ENCODE measurements at regions not wholly inside any gene's neighbourhood (a gene's known extent, or its start where the extent isn't known, plus 50 kb on each side); places are given as distances from the start of the nearest gene placed in this dataset.
"Not testable (repeated sequence)": the region's sequence is repeated elsewhere in the genome, so short reads cannot be mapped to it uniquely, and the experiment has no call there.

DNA sequence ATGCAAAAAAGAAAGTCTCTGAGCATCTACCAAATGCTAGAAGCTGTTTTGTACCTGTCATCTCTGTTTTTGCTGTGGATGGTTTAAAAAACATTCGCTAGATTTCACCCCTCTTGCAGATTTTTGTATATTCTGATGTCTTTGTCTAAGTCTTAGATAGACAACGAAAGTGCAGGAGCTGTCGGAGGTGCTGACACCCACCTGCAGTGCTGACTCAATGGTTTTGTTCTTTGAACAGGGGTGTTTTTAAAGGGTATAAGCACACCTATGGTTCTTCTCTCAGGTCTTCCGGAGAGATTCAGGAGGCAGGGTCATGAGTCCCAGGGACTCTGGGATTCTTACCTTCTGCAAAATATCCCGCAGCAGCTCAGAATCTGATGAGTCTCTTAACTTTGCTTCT lies 231.7 kb upstream of the FRG2C start:
- TF ChIP-seq, protein P1, sequence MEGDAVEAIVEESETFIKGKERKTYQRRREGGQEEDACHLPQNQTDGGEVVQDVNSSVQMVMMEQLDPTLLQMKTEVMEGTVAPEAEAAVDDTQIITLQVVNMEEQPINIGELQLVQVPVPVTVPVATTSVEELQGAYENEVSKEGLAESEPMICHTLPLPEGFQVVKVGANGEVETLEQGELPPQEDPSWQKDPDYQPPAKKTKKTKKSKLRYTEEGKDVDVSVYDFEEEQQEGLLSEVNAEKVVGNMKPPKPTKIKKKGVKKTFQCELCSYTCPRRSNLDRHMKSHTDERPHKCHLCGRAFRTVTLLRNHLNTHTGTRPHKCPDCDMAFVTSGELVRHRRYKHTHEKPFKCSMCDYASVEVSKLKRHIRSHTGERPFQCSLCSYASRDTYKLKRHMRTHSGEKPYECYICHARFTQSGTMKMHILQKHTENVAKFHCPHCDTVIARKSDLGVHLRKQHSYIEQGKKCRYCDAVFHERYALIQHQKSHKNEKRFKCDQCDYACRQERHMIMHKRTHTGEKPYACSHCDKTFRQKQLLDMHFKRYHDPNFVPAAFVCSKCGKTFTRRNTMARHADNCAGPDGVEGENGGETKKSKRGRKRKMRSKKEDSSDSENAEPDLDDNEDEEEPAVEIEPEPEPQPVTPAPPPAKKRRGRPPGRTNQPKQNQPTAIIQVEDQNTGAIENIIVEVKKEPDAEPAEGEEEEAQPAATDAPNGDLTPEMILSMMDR (IDR thresholded peaks at IDR 0.05 in 2 of 3, conservative IDR thresholded peaks at IDR 0.05 in 1 of 3; ENCODE audit: control insufficient read depth in 2 of 3, extremely low read depth in 1 of 3, insufficient read depth in 1 of 3, low read depth in 3 of 3, low read length in 3 of 3): not testable (repeated sequence)
- not testable (repeated sequence) for TF ChIP-seq POLR2A (IDR thresholded peaks at IDR 0.05; ENCODE audit: low read depth, low read length); ZSCAN29 (IDR thresholded peaks at IDR 0.05); NR2C1 (IDR thresholded peaks at IDR 0.05); HDAC6 (IDR thresholded peaks at IDR 0.05; ENCODE audit: unreplicated experiment); CHD4 (IDR thresholded peaks at IDR 0.05); ESRRA (IDR thresholded peaks at IDR 0.05; ENCODE audit: low read length); BMI1 (IDR thresholded peaks at IDR 0.05; ENCODE audit: borderline replicate concordance); KDM1A (IDR thresholded peaks at IDR 0.05; ENCODE audit: borderline replicate concordance); TAF1 (IDR thresholded peaks at IDR 0.05; ENCODE audit: borderline replicate concordance, low read depth, low read length); BHLHE40 (IDR thresholded peaks at IDR 0.05; ENCODE audit: borderline replicate concordance in 1 of 2, low read depth in 2 of 2, low read length in 1 of 2); POLR2AphosphoS2 (IDR thresholded peaks at IDR 0.05; ENCODE audit: low read depth, low read length)
- TF ChIP-seq, protein P2, sequence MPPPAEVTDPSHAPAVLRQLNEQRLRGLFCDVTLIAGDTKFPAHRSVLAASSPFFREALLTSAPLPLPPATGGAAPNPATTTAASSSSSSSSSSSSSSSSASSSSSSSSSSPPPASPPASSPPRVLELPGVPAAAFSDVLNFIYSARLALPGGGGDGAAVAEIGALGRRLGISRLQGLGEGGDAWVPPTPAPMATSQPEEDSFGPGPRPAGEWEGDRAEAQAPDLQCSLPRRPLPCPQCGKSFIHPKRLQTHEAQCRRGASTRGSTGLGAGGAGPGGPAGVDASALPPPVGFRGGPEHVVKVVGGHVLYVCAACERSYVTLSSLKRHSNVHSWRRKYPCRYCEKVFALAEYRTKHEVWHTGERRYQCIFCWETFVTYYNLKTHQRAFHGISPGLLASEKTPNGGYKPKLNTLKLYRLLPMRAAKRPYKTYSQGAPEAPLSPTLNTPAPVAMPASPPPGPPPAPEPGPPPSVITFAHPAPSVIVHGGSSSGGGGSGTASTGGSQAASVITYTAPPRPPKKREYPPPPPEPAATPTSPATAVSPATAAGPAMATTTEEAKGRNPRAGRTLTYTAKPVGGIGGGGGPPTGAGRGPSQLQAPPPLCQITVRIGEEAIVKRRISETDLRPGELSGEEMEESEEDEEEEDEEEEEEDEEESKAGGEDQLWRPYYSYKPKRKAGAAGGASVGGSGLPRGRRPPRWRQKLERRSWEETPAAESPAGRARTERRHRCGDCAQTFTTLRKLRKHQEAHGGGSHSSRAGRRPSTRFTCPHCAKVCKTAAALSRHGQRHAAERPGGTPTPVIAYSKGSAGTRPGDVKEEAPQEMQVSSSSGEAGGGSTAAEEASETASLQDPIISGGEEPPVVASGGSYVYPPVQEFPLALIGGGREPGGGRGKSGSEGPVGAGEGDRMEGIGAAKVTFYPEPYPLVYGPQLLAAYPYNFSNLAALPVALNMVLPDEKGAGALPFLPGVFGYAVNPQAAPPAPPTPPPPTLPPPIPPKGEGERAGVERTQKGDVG (CRISPR knock-in tag; IDR thresholded peaks at IDR 0.05): not testable (repeated sequence)
- TF ChIP-seq, protein P3, sequence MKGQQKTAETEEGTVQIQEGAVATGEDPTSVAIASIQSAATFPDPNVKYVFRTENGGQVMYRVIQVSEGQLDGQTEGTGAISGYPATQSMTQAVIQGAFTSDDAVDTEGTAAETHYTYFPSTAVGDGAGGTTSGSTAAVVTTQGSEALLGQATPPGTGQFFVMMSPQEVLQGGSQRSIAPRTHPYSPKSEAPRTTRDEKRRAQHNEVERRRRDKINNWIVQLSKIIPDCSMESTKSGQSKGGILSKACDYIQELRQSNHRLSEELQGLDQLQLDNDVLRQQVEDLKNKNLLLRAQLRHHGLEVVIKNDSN (IDR thresholded peaks at IDR 0.05; ENCODE audit: borderline replicate concordance, extremely low read length, insufficient read depth, low read depth, low read length): not testable (repeated sequence)

Data from GM12878 (cell line).